ENCODE measurements at regions not wholly inside any gene's neighbourhood (a gene's known extent, or its start where the extent isn't known, plus 50 kb on each side); places are given as distances from the start of the nearest gene placed in this dataset.

GRCh38 chr6:77123527-77123926, 339.8 kb downstream of the HTR1B start:
- H4K5ac ChIP-seq (ENCODE audit: low read length): no peak overlapping the region
- H2AK5ac ChIP-seq (ENCODE audit: low read length): no peak overlapping the region
- no CpG with 5 or more reads among the region's 3 CpGs for WGBS (ENCODE audit: extremely low coverage, insufficient coverage, low lambda C conversion rate)
- no peak overlapping the region for H3K27ac ChIP-seq (ENCODE audit: low read depth, low read length)
- no peaks in the 10 kb centered on the region for H3K79me2 ChIP-seq (ENCODE audit: control insufficient read depth, insufficient read depth, low read length)
- H2BK15ac ChIP-seq (replicated peaks; ENCODE audit: low read depth): no peak overlapping the region
- H3K4ac ChIP-seq (ENCODE audit: low read depth, low read length): no peak overlapping the region
- no peaks in the 10 kb centered on the region for H3K36me3 ChIP-seq (ENCODE audit: control insufficient read depth, insufficient read depth, low read length)
- no peak overlapping the region for H3K56ac ChIP-seq (ENCODE audit: low read length)
- no peak overlapping the region for H3K4me3 ChIP-seq (ENCODE audit: low read length)
- no peak overlapping the region for H3K18ac ChIP-seq (ENCODE audit: low read length)
- H2BK5ac ChIP-seq (ENCODE audit: low read length): no peak overlapping the region
- H3K9ac ChIP-seq (ENCODE audit: low read length): no peak overlapping the region
- no peak overlapping the region for H4K8ac ChIP-seq (ENCODE audit: low read depth, low read length)
- no peaks in the 10 kb centered on the region for H3K79me1 ChIP-seq (ENCODE audit: low read length)
- H2BK120ac ChIP-seq (ENCODE audit: low read depth, low read length): no peak overlapping the region
- DNase-seq: no peak
- no peak overlapping the region for H3K23ac ChIP-seq (ENCODE audit: low read length)
- H3K4me1 ChIP-seq (ENCODE audit: control insufficient read depth, low read depth, low read length): no peaks in the 10 kb centered on the region
- no peak overlapping the region for H3K4me2 ChIP-seq (ENCODE audit: low read length)
- H3K27me3 ChIP-seq (ENCODE audit: insufficient read depth, low read length, poor library complexity): no peaks in the 10 kb centered on the region

DNA sequence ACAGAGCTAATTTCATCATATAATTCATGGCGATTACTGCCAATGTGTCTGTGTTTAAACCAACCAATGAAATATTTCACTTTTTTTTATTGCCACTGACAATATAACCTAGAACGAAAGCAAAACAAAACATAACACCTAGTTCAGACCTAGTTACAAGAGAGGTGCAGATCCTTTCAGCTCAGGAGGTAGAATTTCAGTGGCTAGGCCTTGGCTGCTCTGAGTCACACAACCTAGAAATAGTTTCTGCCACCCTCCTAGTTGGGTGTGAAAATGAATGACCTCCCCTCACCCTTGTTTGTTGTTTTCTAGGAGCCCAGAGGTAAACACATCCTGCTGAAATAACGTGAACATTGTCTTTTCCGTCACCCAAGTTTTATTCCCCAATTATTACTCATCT, 356.3 kb downstream of the HTR1B start:
- H3K56ac ChIP-seq (ENCODE audit: low read length): no peak overlapping the region
- no peak overlapping the region for H3K9ac ChIP-seq (ENCODE audit: low read length)
- no peak overlapping the region for H2BK15ac ChIP-seq (replicated peaks; ENCODE audit: low read depth)
- H3K27me3 ChIP-seq (ENCODE audit: insufficient read depth, low read length, poor library complexity): no peaks in the 10 kb centered on the region
- H3K36me3 ChIP-seq (ENCODE audit: control insufficient read depth, insufficient read depth, low read length): no peaks in the 10 kb centered on the region
- no peaks in the 10 kb centered on the region for H3K79me1 ChIP-seq (ENCODE audit: low read length)
- peak; percentile 43 for DNase-seq
- no peak overlapping the region for H2AK5ac ChIP-seq (ENCODE audit: low read length)
- no peak overlapping the region for H3K4ac ChIP-seq (ENCODE audit: low read depth, low read length)
- no peaks in the 10 kb centered on the region for H3K4me1 ChIP-seq (ENCODE audit: control insufficient read depth, low read depth, low read length)
- H4K8ac ChIP-seq (ENCODE audit: low read depth, low read length): no peak overlapping the region
- no peak overlapping the region for H3K18ac ChIP-seq (ENCODE audit: low read length)
- no peak overlapping the region for H4K5ac ChIP-seq (ENCODE audit: low read length)
- H3K23ac ChIP-seq (ENCODE audit: low read length): no peak overlapping the region
- no peak overlapping the region for H3K27ac ChIP-seq (ENCODE audit: low read depth, low read length)
- H3K4me2 ChIP-seq (ENCODE audit: low read length): no peak overlapping the region
- H2BK5ac ChIP-seq (ENCODE audit: low read length): no peak overlapping the region
- no peak overlapping the region for H2BK120ac ChIP-seq (ENCODE audit: low read depth, low read length)
- WGBS (ENCODE audit: extremely low coverage, insufficient coverage, low lambda C conversion rate): no CpG with 5 or more reads among the region's 4 CpGs
- H3K79me2 ChIP-seq (ENCODE audit: control insufficient read depth, insufficient read depth, low read length): no peaks in the 10 kb centered on the region
- no peak overlapping the region for H3K4me3 ChIP-seq (ENCODE audit: low read length)

DNA sequence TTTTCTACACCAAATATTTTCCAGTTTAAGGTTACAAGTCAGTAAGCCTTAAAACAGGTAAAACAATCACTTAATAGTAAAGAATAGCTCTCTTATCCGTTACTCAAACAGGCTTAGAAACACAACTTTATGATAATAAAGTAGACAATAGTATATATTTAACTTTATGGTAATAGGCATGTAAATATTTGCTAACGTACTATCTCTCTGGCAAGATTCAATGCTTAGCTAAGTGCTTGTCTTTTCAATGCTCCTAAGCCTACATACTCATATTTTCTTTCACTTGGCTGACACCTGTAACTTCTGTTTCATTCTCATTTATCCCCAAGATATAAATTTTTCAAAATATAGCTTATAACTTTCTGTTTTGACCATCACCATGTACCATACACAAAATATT, 358.2 kb downstream of the HTR1B start:
- no peak overlapping the region for H3K18ac ChIP-seq (ENCODE audit: low read length)
- WGBS (ENCODE audit: extremely low coverage, insufficient coverage, low lambda C conversion rate): no CpG with 5 or more reads among the region's 2 CpGs
- H3K79me2 ChIP-seq (ENCODE audit: control insufficient read depth, insufficient read depth, low read length): no peaks in the 10 kb centered on the region
- no peak overlapping the region for H3K4ac ChIP-seq (ENCODE audit: low read depth, low read length)
- H3K4me1 ChIP-seq (ENCODE audit: control insufficient read depth, low read depth, low read length): no peaks in the 10 kb centered on the region
- H2BK5ac ChIP-seq (ENCODE audit: low read length): no peak overlapping the region
- H3K9ac ChIP-seq (ENCODE audit: low read length): no peak overlapping the region
- no peak overlapping the region for H3K23ac ChIP-seq (ENCODE audit: low read length)
- H2BK120ac ChIP-seq (ENCODE audit: low read depth, low read length): no peak overlapping the region
- H3K56ac ChIP-seq (ENCODE audit: low read length): no peak overlapping the region
- H2AK5ac ChIP-seq (ENCODE audit: low read length): no peak overlapping the region
- H3K27ac ChIP-seq (ENCODE audit: low read depth, low read length): no peak overlapping the region
- H3K4me3 ChIP-seq (ENCODE audit: low read length): no peak overlapping the region
- H3K36me3 ChIP-seq (ENCODE audit: control insufficient read depth, insufficient read depth, low read length): no peaks in the 10 kb centered on the region
- no peaks in the 10 kb centered on the region for H3K27me3 ChIP-seq (ENCODE audit: insufficient read depth, low read length, poor library complexity)
- no peak overlapping the region for H3K4me2 ChIP-seq (ENCODE audit: low read length)
- H4K5ac ChIP-seq (ENCODE audit: low read length): no peak overlapping the region
- H4K8ac ChIP-seq (ENCODE audit: low read depth, low read length): no peak overlapping the region
- H2BK15ac ChIP-seq (replicated peaks; ENCODE audit: low read depth): no peak overlapping the region
- no peaks in the 10 kb centered on the region for H3K79me1 ChIP-seq (ENCODE audit: low read length)
- DNase-seq: no peak

DNA sequence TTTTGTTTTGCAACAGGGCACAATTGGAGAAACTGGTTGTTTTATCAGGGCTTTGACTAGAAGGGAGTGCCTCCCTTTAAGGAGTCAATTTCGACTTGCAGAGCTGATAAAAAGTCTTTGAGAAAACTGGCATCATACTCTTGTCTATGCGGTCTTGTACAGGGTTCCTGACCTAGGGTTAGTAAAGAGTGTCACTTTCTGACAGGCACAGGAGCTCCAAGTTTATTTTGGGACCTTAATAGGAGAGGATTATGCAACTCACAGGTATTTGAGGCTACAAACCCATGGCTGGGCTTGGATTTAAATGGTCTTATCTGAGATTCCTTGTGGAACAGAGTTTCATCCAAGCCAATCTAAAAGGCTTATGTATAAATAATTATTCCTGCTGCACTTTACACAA, 365.4 kb downstream of the HTR1B start:
- Histone ChIP-seq H3K4me1 (ENCODE audit: control insufficient read depth, low read depth, low read length) (no peaks in the 10 kb centered on the region), H3K27ac (ENCODE audit: low read depth, low read length) (no peak overlapping the region), H2AK5ac (ENCODE audit: low read length) (no peak overlapping the region), H3K56ac (ENCODE audit: low read length) (no peak overlapping the region), H4K5ac (ENCODE audit: low read length) (no peak overlapping the region), H2BK5ac (ENCODE audit: low read length) (no peak overlapping the region), H2BK15ac (replicated peaks; ENCODE audit: low read depth) (no peak overlapping the region), H3K23ac (ENCODE audit: low read length) (no peak overlapping the region), H3K4me2 (ENCODE audit: low read length) (no peak overlapping the region), H3K18ac (ENCODE audit: low read length) (no peak overlapping the region), H3K79me1 (ENCODE audit: low read length) (no peaks in the 10 kb centered on the region), H3K79me2 (ENCODE audit: control insufficient read depth, insufficient read depth, low read length) (no peaks in the 10 kb centered on the region), H3K4ac (ENCODE audit: low read depth, low read length) (no peak overlapping the region), H3K9ac (ENCODE audit: low read length) (no peak overlapping the region), H2BK120ac (ENCODE audit: low read depth, low read length) (no peak overlapping the region), H4K8ac (ENCODE audit: low read depth, low read length) (no peak overlapping the region), H3K36me3 (ENCODE audit: control insufficient read depth, insufficient read depth, low read length) (no peaks in the 10 kb centered on the region), H3K27me3 (ENCODE audit: insufficient read depth, low read length, poor library complexity) (no peaks in the 10 kb centered on the region), H3K4me3 (ENCODE audit: low read length) (no peak overlapping the region)
- no peak for DNase-seq
- no CpG with 5 or more reads among the region's 2 CpGs for WGBS (ENCODE audit: extremely low coverage, insufficient coverage, low lambda C conversion rate)

GRCh38 chr6:77095936-77096627, 367.2 kb downstream of the HTR1B start:
- H3K18ac ChIP-seq (ENCODE audit: low read length): no peak overlapping the region
- no peak overlapping the region for H4K8ac ChIP-seq (ENCODE audit: low read depth, low read length)
- WGBS (ENCODE audit: extremely low coverage, insufficient coverage, low lambda C conversion rate): 100% methylated on average over 1 of the region's 3 CpGs
- no peak overlapping the region for H2BK15ac ChIP-seq (replicated peaks; ENCODE audit: low read depth)
- no peaks in the 10 kb centered on the region for H3K79me1 ChIP-seq (ENCODE audit: low read length)
- H3K36me3 ChIP-seq (ENCODE audit: control insufficient read depth, insufficient read depth, low read length): no peaks in the 10 kb centered on the region
- H3K56ac ChIP-seq (ENCODE audit: low read length): no peak overlapping the region
- H3K9ac ChIP-seq (ENCODE audit: low read length): no peak overlapping the region
- no peak overlapping the region for H3K23ac ChIP-seq (ENCODE audit: low read length)
- no peak overlapping the region for H3K4me3 ChIP-seq (ENCODE audit: low read length)
- H3K4ac ChIP-seq (ENCODE audit: low read depth, low read length): no peak overlapping the region
- H2BK120ac ChIP-seq (ENCODE audit: low read depth, low read length): no peak overlapping the region
- no peak overlapping the region for H2BK5ac ChIP-seq (ENCODE audit: low read length)
- no peak overlapping the region for H3K27ac ChIP-seq (ENCODE audit: low read depth, low read length)
- no peaks in the 10 kb centered on the region for H3K4me1 ChIP-seq (ENCODE audit: control insufficient read depth, low read depth, low read length)
- no peak for DNase-seq
- H3K4me2 ChIP-seq (ENCODE audit: low read length): no peak overlapping the region
- no peaks in the 10 kb centered on the region for H3K27me3 ChIP-seq (ENCODE audit: insufficient read depth, low read length, poor library complexity)
- no peak overlapping the region for H2AK5ac ChIP-seq (ENCODE audit: low read length)
- H3K79me2 ChIP-seq (ENCODE audit: control insufficient read depth, insufficient read depth, low read length): no peaks in the 10 kb centered on the region
- H4K5ac ChIP-seq (ENCODE audit: low read length): no peak overlapping the region

- Histone ChIP-seq H3K18ac (ENCODE audit: low read length) (no peak overlapping the region), H3K9ac (ENCODE audit: low read length) (no peak overlapping the region), H3K56ac (ENCODE audit: low read length) (no peak overlapping the region), H2BK5ac (ENCODE audit: low read length) (no peak overlapping the region), H4K5ac (ENCODE audit: low read length) (no peak overlapping the region), H3K4ac (ENCODE audit: low read depth, low read length) (no peak overlapping the region), H2AK5ac (ENCODE audit: low read length) (no peak overlapping the region), H3K79me1 (ENCODE audit: low read length) (no peaks in the 10 kb centered on the region), H3K4me3 (ENCODE audit: low read length) (no peak overlapping the region), H2BK120ac (ENCODE audit: low read depth, low read length) (no peak overlapping the region), H3K27ac (ENCODE audit: low read depth, low read length) (no peak overlapping the region), H3K27me3 (ENCODE audit: insufficient read depth, low read length, poor library complexity) (no peaks in the 10 kb centered on the region), H4K8ac (ENCODE audit: low read depth, low read length) (no peak overlapping the region), H3K4me2 (ENCODE audit: low read length) (no peak overlapping the region), H3K79me2 (ENCODE audit: control insufficient read depth, insufficient read depth, low read length) (no peaks in the 10 kb centered on the region), H3K36me3 (ENCODE audit: control insufficient read depth, insufficient read depth, low read length) (no peaks in the 10 kb centered on the region), H3K4me1 (ENCODE audit: control insufficient read depth, low read depth, low read length) (no peaks in the 10 kb centered on the region), H2BK15ac (replicated peaks; ENCODE audit: low read depth) (no peak overlapping the region), H3K23ac (ENCODE audit: low read length) (no peak overlapping the region)
- no CpG with 5 or more reads among the region's 1 CpG for WGBS (ENCODE audit: extremely low coverage, insufficient coverage, low lambda C conversion rate)
- DNase-seq: no peak
Observed at GRCh38 chr6:77094821-77095220, 368.5 kb downstream of the HTR1B start.

Measured in mesendoderm (in vitro differentiated cells).